Left ventricle myocardium inferior (tissue), 1 donor: ENCODE measurements at regions not wholly inside any gene's neighbourhood (a gene's known extent, or its start where the extent isn't known, plus 50 kb on each side); places are given as distances from the start of the nearest gene placed in this dataset.

Experiments used
- DNase-seq: peaks from one replicate; pipeline ENCODE4 v3.0.0-alpha.2; 2020
- H3K27ac ChIP-seq: fragments of 200-600 bp; replicated peaks from 2 replicates; pipeline ENCODE4 v1.8.0; 2021
- H3K27me3 ChIP-seq: fragments of 200-600 bp; 2 replicates; pipeline ENCODE4 v1.8.0; 2021; ENCODE audit warnings: low read depth
- H3K36me3 ChIP-seq: fragments of 200-600 bp; 2 replicates; pipeline ENCODE4 v1.8.0; 2021
- H3K4me1 ChIP-seq: fragments of 200-600 bp; 2 replicates; pipeline ENCODE4 v1.8.0; 2021
- H3K4me3 ChIP-seq: fragments of 200-600 bp; 2 replicates; pipeline ENCODE4 v1.8.0; 2021; ENCODE audit warnings: mild to moderate bottlenecking, moderate library complexity
- H3K9me3 ChIP-seq: fragments of 200-600 bp; replicated peaks from 2 replicates; pipeline ENCODE4 v1.8.0; 2021
- CTCF ChIP-seq: fragments of 200-600 bp; IDR thresholded peaks from 2 replicates; pipeline ENCODE4 v1.8.0; 2021; ENCODE audit warnings: antibody characterized with exemption, mild to moderate bottlenecking, borderline replicate concordance
- intact Hi-C: fragments of 100-400 bp; cut with micrococcal nuclease; formaldehyde crosslinking; loops from one replicate; pipeline ENCODE4 v1.11.0; 2022
- donor health status: DM: no; HTN: yes; CAD: no; lungs with severe emphysema.

GRCh38 chr1:209431402-209431801 is 152.1 kb upstream of the CAMK1G start:
- TF ChIP-seq CTCF: no peak
- Histone ChIP-seq H3K4me1 (no peaks in the 10 kb centered on the region), H3K4me3 (no peak overlapping the region), H3K9me3 (no peaks in the 10 kb centered on the region), H3K27ac (no peak overlapping the region), H3K27me3 (peaks cover 60% of the 10 kb centered on the region), H3K36me3 (no peaks in the 10 kb centered on the region)
- intact Hi-C loops: no loop called here
- no peak for DNase-seq

GRCh38 chr1:209431813-209432442 is 151.6 kb upstream of the CAMK1G start:
- DNase-seq: no peak
- Histone ChIP-seq H3K4me1 (no peaks in the 10 kb centered on the region), H3K36me3 (no peaks in the 10 kb centered on the region), H3K4me3 (no peak overlapping the region), H3K9me3 (no peaks in the 10 kb centered on the region), H3K27me3 (peaks cover 55% of the 10 kb centered on the region), H3K27ac (no peak overlapping the region)
- no peak for TF ChIP-seq CTCF
- intact Hi-C loops: no loop called here

GRCh38 chr1:209432443-209432825 is 151.1 kb upstream of the CAMK1G start:
- Histone ChIP-seq H3K9me3 (no peaks in the 10 kb centered on the region), H3K36me3 (no peaks in the 10 kb centered on the region), H3K4me1 (no peaks in the 10 kb centered on the region), H3K27me3 (peaks cover 51% of the 10 kb centered on the region), H3K4me3 (no peak overlapping the region), H3K27ac (no peak overlapping the region)
- DNase-seq: no peak
- TF ChIP-seq CTCF: no peak
- intact Hi-C loops: no loop called here

GRCh38 chr1:209433649-209434031 is 149.9 kb upstream of the CAMK1G start:
- intact Hi-C loops: no loop called here
- H3K36me3 ChIP-seq: no peaks in the 10 kb centered on the region
- H3K27ac ChIP-seq: no peak overlapping the region
- H3K4me3 ChIP-seq: no peak overlapping the region
- no peaks in the 10 kb centered on the region for H3K9me3 ChIP-seq
- no peak for TF ChIP-seq CTCF
- no peak for DNase-seq
- no peaks in the 10 kb centered on the region for H3K4me1 ChIP-seq
- peaks cover 46% of the 10 kb centered on the region for H3K27me3 ChIP-seq

- Histone ChIP-seq H3K4me3 (no peak overlapping the region), H3K4me1 (no peaks in the 10 kb centered on the region), H3K27ac (no peak overlapping the region), H3K9me3 (no peaks in the 10 kb centered on the region), H3K27me3 (peaks cover 42% of the 10 kb centered on the region), H3K36me3 (no peaks in the 10 kb centered on the region)
- intact Hi-C loops: no loop called here
- no peak for DNase-seq
- no peak for TF ChIP-seq CTCF
These were observed 149.4 kb upstream of the CAMK1G start for GRCh38 chr1:209434066-209434465.
